Muscle layer of colon (tissue), 2 donors: ENCODE measurements at regions not wholly inside any gene's neighbourhood (a gene's known extent, or its start where the extent isn't known, plus 50 kb on each side); places are given as distances from the start of the nearest gene placed in this dataset.

Experiments used
- H3K27ac ChIP-seq: one replicate; pipeline ENCODE4 v1.7.0; 2013; ENCODE audit warnings: low read depth, mild to moderate bottlenecking, low read length, moderate library complexity
- H3K27me3 ChIP-seq, 2 donors: one replicate each; pipeline ENCODE4 v1.7.0; 2013; ENCODE audit warnings: low read length in 2 of 2, mild to moderate bottlenecking in 2 of 2; ENCODE audit not compliant: insufficient read depth in 2 of 2, control insufficient read depth in 1 of 2
- H3K36me3 ChIP-seq: one replicate; pipeline ENCODE4 v1.7.0; 2013; ENCODE audit warnings: mild to moderate bottlenecking, low read length; ENCODE audit not compliant: insufficient read depth
- H3K4me1 ChIP-seq: one replicate; pipeline ENCODE4 v1.7.0; 2013; ENCODE audit warnings: mild to moderate bottlenecking, low read length; ENCODE audit not compliant: insufficient read depth
- H3K4me3 ChIP-seq, 2 donors: one replicate each; pipeline ENCODE4 v1.7.0; 2013; ENCODE audit warnings: low read length in 2 of 2, low read depth in 1 of 2, mild to moderate bottlenecking in 1 of 2, moderate library complexity in 1 of 2
- H3K9ac ChIP-seq: one replicate; pipeline ENCODE4 v1.7.0; 2013; ENCODE audit warnings: low read length
- H3K9me3 ChIP-seq: one replicate; pipeline ENCODE4 v1.7.0; 2013; ENCODE audit warnings: mild to moderate bottlenecking, low read length
- donor health status: abdominal sarcoma.
- donor health status: Adenocarcinoma of cecum.

DNA sequence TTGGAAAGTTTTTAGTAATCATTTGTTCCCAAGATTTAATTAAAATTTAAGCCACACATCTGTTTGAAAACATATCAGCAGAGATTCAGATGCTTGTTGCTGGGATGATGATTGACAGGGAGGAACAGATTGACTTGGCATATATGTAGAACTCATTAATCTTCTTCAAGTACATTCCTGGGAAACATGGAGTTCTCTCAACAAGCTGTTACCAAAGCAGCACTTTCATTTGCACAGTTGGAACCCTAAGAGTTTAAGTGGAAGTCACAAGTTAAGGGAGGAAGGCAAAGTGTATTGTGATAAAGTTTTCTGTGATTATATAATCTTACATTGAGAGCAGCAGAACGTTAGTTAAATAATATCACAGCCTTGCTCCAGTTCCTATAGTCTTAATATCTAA is 485.4 kb upstream of the CELF2 start:
- Histone ChIP-seq H3K9me3 (no peaks in the 10 kb centered on the region), H3K4me3 (no peak overlapping the region), H3K36me3 (no peaks in the 10 kb centered on the region), H3K27me3 (no peaks in the 10 kb centered on the region), H3K27ac (no peak overlapping the region), H3K4me1 (peaks cover 7% of the 10 kb centered on the region), H3K9ac (no peak overlapping the region)

DNA sequence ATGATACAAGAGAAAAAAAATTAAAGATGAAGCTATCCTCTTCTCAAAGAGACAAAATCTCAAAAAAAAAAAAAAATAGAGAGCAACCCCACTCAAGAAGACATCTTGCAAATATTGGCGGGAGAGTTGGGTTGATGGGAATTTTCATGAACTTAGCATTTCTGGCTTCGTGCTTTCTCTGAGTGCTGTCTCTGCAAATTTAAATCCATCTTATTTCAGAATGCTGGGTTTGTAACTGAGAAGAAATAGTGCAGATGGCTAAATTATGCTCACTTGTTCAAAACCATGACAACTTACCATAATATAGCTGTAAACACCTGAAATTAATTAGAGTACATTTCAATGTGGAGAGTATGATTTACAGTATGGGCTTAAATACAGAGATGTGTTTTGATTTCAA is 484.8 kb upstream of the CELF2 start:
- Histone ChIP-seq H3K9ac (no peak overlapping the region), H3K27ac (no peak overlapping the region), H3K27me3 (no peaks in the 10 kb centered on the region), H3K4me3 (no peak overlapping the region), H3K9me3 (no peaks in the 10 kb centered on the region), H3K4me1 (peaks cover 7% of the 10 kb centered on the region), H3K36me3 (no peaks in the 10 kb centered on the region)

- Histone ChIP-seq H3K36me3 (no peaks in the 10 kb centered on the region), H3K27me3 (no peaks in the 10 kb centered on the region), H3K4me1 (peaks cover 7% of the 10 kb centered on the region), H3K27ac (no peak overlapping the region), H3K9me3 (no peaks in the 10 kb centered on the region), H3K9ac (no peak overlapping the region), H3K4me3 (no peak overlapping the region)
Measured at GRCh38 chr10:10533437-10533836, 484.2 kb upstream of the CELF2 start.

- H3K4me3 ChIP-seq, result no peak overlapping the region
- H3K9me3 ChIP-seq, result no peaks in the 10 kb centered on the region
- no peaks in the 10 kb centered on the region for H3K36me3 ChIP-seq
- no peak overlapping the region for H3K9ac ChIP-seq
- no peaks in the 10 kb centered on the region for H3K27me3 ChIP-seq
- no peaks in the 10 kb centered on the region for H3K4me1 ChIP-seq
- H3K27ac ChIP-seq, result no peak overlapping the region
Measured at GRCh38 chr10:10538326-10538725, 479.3 kb upstream of the CELF2 start.

- no peak overlapping the region for H3K27ac ChIP-seq
- no peak overlapping the region for H3K9ac ChIP-seq
- no peaks in the 10 kb centered on the region for H3K36me3 ChIP-seq
- H3K9me3 ChIP-seq, result no peaks in the 10 kb centered on the region
- H3K27me3 ChIP-seq, result no peaks in the 10 kb centered on the region
- no peak overlapping the region for H3K4me3 ChIP-seq
- H3K4me1 ChIP-seq, result no peaks in the 10 kb centered on the region
Measured at GRCh38 chr10:10540398-10540797, 477.3 kb upstream of the CELF2 start.

DNA sequence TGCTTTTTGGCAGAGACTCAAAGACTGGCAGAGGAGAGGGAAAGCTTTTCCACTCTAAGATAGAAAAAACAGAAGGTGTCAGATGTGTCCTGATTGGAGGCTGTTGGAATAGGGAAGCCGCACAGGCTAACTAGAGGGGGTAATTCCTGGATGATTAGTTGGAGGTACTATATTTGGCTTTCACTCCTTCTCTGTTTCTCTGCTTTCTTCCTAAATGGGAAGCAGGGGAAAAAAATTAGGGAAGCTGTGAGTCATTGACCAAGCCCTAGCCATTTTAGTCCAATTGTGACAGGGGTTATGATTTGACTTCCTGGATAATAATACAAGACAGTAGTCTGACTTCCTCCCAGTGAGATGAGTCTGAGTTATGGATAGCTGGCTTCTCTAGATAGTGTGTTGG is 475.2 kb upstream of the CELF2 start:
- Histone ChIP-seq H3K4me1 (no peaks in the 10 kb centered on the region), H3K27ac (no peak overlapping the region)

GRCh38 chr10:10544890-10545289 is 472.8 kb upstream of the CELF2 start:
- no peaks in the 10 kb centered on the region for H3K27me3 ChIP-seq
- no peak overlapping the region for H3K9ac ChIP-seq
- H3K4me1 ChIP-seq, result no peaks in the 10 kb centered on the region
- H3K27ac ChIP-seq, result no peak overlapping the region
- no peak overlapping the region for H3K4me3 ChIP-seq
- H3K36me3 ChIP-seq, result no peaks in the 10 kb centered on the region
- H3K9me3 ChIP-seq, result no peaks in the 10 kb centered on the region

More for the DNA sequence above, 475.2 kb upstream of the CELF2 start:
- Histone ChIP-seq H3K4me3 (no peak overlapping the region), H3K9me3 (no peaks in the 10 kb centered on the region), H3K36me3 (no peaks in the 10 kb centered on the region), H3K27me3 (no peaks in the 10 kb centered on the region), H3K9ac (no peak overlapping the region)

DNA sequence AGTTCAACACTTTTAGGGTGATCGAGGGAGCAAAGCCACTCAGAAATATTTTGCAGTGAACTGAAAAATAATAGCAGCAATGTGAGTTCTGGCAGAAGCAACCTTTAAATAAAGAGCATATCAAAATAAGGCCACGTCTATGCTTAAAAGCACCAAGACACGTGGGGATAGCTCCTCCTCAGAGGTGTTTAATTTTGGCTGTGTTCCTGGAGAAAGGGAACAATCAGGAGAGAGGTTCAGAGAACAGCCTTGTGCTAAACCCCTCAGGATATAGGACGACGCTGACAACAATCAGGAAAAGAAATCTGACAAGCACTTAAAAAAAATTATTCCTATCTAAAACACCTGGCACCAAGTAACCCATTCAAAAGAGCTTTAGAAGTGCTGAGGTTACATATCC is 471.9 kb upstream of the CELF2 start:
- no peaks in the 10 kb centered on the region for H3K9me3 ChIP-seq
- no peak overlapping the region for H3K9ac ChIP-seq
- H3K27me3 ChIP-seq, result no peaks in the 10 kb centered on the region
- H3K4me1 ChIP-seq, result no peaks in the 10 kb centered on the region
- no peak overlapping the region for H3K4me3 ChIP-seq
- no peak overlapping the region for H3K27ac ChIP-seq
- H3K36me3 ChIP-seq, result no peaks in the 10 kb centered on the region

DNA sequence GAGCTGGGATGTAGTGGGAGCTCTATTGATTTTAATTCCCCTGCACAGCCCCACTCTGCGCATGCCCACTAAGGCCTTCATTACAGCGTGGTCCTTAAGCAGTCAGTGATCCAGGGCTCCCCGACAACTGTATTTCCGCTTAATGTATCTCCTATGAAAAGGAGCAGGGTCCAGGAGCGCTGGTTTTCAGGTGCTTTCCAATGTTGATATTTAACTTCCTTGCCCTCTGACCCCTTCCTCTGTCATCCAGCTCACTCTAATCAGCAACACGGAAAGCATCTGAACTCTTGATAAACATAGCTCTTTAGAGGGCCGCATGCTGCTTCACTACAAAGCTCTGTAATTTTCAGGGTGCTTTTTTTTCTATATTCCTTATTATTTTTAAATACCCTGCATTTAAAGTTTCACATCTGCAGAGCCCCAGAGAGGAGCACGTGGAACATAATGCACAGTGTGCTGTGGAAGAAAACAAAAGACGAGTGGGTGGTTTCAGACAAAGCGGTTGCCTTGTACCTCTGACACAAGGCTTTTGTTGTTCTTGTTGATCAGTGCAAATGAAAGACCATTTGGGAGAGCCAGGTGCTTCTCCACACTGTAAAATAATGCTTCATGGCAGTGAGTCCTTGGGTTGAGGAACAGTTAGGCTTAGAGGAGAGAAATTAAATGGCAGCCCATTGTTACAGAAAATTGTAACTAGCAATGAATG is 465.9 kb upstream of the CELF2 start:
- H3K27me3 ChIP-seq, result no peaks in the 10 kb centered on the region
- H3K27ac ChIP-seq, result no peak overlapping the region
- H3K36me3 ChIP-seq, result no peaks in the 10 kb centered on the region
- H3K9ac ChIP-seq, result no peak overlapping the region
- H3K4me3 ChIP-seq, result no peak overlapping the region
- no peaks in the 10 kb centered on the region for H3K4me1 ChIP-seq
- no peaks in the 10 kb centered on the region for H3K9me3 ChIP-seq

DNA sequence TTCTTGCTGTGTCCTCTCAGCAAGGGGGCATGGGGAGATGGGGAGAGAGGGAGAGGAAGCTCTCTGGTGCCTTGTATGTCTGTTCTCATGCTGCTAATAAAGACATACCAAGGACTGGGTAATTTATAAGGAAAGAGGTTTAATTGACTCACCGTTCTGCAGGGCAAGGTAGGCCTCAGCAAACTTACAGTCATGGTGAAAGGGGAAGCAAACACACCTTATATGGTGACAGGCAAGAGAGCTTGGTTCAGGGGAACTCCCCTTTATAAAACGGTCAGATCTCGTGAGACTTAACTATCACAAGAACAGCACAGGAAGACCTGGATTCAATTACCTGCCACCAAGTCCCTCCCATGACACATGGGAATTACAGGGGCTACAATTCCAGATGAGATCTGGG is 464.7 kb upstream of the CELF2 start:
- no peaks in the 10 kb centered on the region for H3K9me3 ChIP-seq
- no peaks in the 10 kb centered on the region for H3K4me1 ChIP-seq
- H3K27ac ChIP-seq, result no peak overlapping the region
- no peaks in the 10 kb centered on the region for H3K36me3 ChIP-seq
- no peak overlapping the region for H3K4me3 ChIP-seq
- H3K9ac ChIP-seq, result no peak overlapping the region
- H3K27me3 ChIP-seq, result no peaks in the 10 kb centered on the region

DNA sequence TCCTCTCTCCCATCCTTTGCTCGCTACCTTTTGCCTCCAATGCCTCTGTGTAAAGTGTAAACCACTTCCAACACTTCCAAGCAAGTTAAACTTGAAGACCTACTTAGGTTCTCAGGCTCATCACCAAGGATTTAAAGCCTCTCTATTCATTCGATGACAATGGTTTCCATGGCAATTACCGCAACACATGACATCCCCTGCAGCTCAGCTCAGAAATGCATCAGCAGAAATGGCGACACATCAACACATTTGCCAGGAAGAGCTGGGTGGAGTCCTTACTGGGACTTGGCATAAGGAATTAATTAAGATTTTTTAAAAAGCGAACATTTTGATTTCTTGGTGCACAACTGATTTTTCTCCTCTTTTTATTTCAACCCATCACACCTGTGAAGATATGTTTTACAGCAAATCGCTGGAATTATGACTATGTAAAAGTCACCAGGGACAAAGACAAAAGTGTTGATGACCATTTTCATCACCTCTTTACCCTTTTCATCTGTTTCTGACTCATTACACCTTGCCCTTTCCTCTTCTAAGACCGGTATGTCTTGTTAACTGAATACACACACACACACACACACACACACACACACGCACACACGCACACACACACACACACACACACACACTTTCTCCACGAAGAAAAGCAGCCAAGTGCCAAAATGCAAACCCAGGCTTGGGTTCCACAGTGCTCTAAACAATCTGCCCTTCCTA is 453.4 kb upstream of the CELF2 start:
- no peaks in the 10 kb centered on the region for H3K27me3 ChIP-seq
- no peaks in the 10 kb centered on the region for H3K36me3 ChIP-seq
- no peaks in the 10 kb centered on the region for H3K9me3 ChIP-seq
- H3K4me1 ChIP-seq, result no peaks in the 10 kb centered on the region
- H3K27ac ChIP-seq, result no peak overlapping the region
- H3K9ac ChIP-seq, result no peak overlapping the region
- H3K4me3 ChIP-seq, result no peak overlapping the region

GRCh38 chr10:10576937-10577336 is 440.7 kb upstream of the CELF2 start:
- no peak overlapping the region for H3K9ac ChIP-seq
- H3K36me3 ChIP-seq, result no peaks in the 10 kb centered on the region
- H3K9me3 ChIP-seq, result no peaks in the 10 kb centered on the region
- no peaks in the 10 kb centered on the region for H3K4me1 ChIP-seq
- H3K4me3 ChIP-seq, result no peak overlapping the region
- no peaks in the 10 kb centered on the region for H3K27me3 ChIP-seq
- H3K27ac ChIP-seq, result no peak overlapping the region
